Hematopoietic multipotent progenitor cell treated with erythropoietin and hydrocortisone succinate and interleukin-3 and kit ligand, for 4 days (in vitro differentiated cells): ENCODE measurements at regions not wholly inside any gene's neighbourhood (a gene's known extent, or its start where the extent isn't known, plus 50 kb on each side); places are given as distances from the start of the nearest gene placed in this dataset.
"Not testable (repeated sequence)": the region's sequence is repeated elsewhere in the genome, so short reads cannot be mapped to it uniquely, and the experiment has no call there.

Experiments
- DNase-seq: peaks from one replicate; pipeline ENCODE4 v3.0.0-alpha.2; 2015

DNA sequence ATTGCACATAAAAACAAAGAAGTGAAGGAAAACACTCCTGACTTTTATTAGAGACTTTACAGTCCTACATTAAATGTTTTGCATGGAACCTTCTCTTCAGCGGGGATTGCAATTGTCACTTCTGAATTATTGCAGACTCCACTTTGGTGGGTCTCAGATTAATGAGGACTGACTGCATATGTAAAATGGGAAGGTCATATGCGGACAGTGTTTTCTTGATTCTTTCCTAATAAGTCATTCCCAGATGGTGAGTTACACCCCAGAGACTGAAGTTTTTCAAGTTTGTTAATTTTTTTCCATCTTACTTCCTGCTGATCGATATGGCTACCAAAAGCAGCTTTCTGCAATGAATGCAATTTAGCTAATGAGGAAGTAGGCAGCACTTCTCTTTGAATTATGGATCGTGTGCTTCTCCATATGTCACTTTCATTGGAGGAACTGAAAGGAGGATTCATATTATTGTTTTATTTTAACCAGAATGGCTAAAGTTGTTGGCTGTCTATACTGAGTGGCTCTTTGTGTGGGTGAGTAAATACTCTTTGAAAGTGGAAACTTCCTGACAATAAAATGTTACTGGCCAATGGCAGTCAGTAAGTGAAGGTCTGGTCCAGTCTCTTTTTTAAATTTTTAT lies 119.3 kb upstream of the CLNK start:
- DNase-seq, result no peak

DNA sequence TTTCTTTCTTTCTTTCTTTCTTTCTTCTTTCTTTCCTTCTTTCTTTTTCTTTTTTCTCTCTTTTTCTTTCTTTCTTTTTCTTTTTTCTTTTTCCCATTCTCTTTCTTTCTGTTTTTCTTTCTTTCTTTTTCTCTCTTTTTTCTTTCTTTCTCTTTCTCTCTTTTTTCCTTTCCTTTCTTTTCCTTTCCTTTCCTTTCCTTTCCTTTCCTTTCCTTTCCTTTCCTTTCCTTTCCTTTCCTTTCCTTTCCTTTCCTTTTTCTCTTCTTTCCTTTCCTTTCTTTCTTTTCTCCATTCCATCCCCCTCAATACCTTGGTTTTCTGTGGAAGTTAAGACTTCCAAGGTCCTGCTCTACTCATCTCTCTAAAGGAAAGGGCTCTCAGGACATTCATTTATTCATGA lies 102.8 kb upstream of the CLNK start:
- DNase-seq, result no peak

DNA sequence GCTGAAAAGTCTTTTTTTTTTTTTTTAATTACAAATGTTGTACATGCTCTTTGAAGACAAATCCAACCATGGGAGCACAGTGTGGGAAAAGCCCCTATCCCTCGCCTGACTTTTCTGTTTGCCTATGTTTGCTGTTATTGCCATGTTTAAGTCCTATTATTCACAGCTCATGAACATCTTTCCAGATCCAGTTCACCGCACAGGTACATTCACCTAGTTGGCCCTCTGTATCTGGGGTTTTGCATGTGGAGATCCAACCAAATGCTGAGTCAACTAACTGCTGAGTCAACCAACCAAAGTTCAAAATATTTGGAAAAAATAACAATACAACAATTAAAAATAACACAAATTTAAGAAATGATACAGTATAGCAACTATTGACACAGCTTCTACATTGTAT lies 100.1 kb upstream of the CLNK start:
- no peak for DNase-seq

DNA sequence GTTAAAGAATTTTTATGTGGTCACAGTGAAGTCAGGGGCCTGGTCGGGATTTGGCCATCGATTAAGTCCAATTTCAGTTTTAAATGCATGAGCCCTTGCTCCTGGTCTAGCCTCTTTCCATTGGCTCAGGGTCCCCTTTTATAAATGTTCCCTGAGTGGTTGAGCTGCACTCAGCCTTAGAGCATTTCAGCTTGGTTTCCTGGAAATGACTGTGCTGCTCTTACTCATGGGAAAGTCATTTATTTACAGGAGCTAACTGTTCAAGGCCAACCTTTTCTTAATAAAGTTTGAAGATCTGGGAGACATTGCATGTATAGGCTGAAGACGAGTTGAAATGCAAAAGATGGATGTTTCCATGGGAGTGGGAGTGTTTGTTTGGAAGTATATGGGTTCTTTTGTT lies 98.8 kb upstream of the CLNK start:
- DNase-seq, result no peak

DNA sequence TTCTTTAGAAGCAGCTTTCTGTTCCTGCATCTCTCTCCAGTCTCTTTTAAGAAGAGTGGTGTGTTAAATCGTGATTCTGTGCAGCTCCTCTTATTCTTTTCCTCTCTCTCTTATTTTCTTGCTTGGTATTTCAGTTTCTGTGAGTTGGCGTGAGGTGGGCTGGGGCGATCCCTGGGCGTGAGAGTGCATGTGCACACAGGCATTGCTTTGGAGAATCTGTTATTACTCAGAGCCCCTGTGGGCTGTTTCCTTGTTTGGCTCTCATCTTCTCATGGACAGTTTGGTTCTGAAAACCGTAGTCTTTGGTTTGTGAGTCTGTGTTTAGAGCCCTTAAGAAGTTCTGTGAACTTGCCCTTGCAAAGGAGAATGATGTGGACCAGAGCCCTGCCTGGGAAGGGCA lies 97.2 kb upstream of the CLNK start:
- no peak for DNase-seq

DNA sequence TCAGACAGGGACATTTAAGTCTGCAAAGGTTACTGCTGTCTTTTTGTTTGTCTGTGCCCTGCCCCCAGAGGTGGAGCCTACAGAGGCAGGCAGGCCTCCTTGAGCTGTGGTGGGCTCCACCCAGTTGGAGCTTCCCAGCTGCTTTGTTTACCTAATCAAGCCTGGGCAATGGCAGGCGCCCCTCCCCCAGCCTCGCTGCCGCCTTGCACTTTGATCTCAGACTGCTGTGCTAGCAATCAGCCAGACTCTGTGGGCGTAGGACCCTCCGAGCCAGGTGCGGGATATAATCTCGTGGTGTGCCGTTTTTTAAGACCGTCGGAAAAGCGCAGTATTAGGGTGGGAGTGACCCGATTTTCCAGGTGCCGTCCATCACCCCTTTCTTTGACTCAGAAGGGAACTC lies 96.2 kb upstream of the CLNK start:
- DNase-seq, result not testable (repeated sequence)

DNA sequence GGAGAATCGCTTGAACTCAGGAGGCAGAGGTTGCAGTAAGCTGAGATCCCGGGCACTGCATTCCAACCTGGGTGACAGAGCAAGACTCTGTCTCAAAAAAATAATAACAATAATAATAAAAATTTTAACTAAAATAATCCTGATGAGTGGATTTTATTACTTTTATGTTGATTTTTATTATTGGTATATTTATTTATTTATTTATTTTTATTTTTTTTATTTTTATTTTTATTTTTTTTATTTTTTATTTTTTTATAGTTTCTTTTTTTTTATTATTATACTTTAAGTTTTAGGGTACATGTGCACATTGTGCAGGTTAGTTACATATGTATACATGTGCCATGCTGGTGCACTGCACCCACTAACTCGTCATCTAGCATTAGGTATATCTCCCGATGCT lies 90.6 kb upstream of the CLNK start:
- DNase-seq, result not testable (repeated sequence)

DNA sequence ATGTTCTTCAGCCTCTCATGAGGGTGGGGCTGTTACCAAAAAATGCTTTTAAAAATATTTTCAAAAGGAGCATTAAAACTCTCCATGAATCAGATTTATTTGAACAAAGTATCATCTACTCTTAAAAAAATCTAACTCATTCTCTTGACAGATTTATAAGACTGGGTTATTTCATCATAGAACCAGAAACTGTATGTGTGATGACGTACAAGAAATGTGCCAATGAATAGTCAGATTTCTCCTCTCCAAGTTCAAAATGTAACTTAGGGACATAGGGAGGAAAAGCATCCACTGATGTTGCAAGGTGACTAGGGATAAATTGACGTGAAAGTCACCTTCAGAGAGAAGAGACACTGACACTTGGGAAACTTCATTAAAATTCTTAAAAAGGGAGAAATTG lies 89.1 kb upstream of the CLNK start:
- no peak for DNase-seq

DNA sequence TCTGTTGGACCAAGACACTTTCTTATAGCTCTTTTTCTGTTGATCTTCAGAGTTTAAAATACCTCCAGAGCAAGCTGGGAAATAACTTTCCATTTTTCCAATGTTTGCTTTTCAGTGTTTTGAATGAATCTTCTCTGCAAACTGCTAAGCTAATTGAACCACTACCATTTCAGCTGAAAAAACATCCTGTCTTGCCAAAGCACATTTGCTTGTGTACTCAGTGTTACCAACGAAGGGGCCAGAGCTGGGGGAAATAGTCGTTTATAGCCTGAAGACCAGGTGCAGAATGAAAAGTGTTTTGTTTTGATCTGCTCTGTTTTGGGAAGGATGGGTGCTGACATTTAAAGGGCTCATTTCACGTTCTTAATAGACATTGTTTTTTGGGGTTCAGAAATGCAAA lies 88.4 kb upstream of the CLNK start:
- no peak for DNase-seq

DNA sequence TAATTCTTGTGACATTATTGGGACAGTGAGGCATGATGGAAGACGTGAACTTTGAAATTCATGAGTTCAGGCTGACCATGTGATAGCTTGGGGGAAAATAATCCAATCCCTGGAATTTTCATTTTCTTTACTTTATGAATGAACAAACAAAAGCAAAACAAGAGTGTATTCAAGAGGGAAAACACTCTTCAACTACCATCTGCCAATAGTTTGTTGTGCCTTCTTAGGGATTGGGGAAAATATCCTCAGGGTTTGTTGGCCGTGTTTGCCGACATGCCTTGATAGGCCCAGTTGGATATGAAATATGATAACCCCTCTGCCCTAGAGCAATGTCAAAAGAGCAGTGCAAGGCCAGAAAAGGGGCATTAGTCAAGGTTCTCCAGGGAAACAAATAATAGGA lies 80.8 kb upstream of the CLNK start:
- DNase-seq, result no peak

DNA sequence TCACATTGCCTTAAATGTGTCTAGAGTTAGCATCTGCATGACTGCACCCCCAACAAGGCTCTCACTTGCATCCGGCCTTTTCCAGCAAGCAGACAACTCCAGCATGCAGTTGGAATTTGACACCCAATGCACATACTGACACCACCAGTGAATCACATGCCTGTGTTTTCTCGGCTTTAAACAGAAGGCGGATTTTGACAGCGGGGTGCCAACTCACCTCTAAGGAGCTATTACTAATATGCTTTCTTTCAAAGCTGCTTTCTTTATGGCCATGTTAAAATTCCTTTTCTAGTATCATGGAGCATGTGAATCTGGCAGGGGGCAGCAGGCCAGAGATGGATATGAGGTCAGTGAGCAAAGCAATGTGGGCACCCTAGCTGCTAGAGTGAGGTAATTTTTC lies 78.0 kb upstream of the CLNK start:
- no peak for DNase-seq

DNA sequence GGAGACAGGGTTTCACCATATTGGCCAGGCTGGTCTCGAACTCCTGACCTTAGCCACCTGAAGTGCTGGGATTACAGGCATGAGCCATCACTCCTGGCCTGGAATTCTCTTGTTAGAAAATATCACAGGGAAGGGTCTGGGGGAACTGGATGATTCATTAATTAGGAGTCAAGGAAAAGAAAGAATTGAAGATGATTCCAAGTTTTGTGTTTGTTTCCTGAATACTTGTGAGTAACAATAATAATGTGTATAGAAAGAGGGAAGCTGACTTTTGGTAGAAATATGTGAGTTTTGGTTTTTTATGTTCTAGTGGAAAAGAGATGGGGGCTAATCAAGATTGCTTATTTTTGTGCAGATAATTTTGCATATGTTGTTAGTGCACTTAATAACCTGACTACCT lies 77.3 kb upstream of the CLNK start:
- no peak for DNase-seq

DNA sequence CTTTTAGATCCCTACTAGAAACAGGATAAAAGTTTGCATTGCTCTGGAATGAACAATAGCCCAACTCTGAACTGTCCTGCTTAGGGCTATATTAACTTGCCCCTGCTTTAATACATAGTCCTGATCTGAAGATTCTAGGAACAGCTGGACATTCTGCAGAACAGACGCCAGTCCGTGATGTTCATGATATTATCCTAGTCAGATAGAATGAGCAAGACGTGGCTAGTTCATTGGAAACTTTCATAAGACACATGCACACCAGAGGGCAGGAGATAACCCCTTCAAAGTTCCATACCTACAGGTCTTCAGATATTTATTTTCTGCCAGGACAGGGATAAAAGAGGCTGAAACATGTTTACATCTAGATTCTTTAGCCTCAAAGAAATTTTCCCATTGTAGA lies 75.5 kb upstream of the CLNK start:
- DNase-seq, result no peak

DNA sequence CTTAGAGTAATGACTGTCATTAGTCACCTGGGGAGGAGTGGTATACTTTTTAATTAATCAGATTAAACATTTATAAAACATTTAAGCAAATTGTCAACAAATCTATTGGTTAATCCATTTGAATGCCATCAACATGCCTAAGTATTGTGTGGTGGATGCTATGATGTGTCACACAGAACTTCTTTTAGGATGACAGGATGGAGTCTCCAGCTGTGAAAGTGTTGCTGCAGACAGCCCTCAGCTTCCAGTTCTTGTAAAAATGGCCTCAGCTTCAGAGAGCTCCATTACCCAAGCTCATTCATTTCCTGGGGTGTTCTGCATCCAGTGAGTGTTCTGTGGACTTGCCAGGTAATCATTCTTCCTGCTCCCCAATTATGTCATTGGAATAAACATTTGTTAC lies 74.3 kb upstream of the CLNK start:
- DNase-seq, result no peak

DNA sequence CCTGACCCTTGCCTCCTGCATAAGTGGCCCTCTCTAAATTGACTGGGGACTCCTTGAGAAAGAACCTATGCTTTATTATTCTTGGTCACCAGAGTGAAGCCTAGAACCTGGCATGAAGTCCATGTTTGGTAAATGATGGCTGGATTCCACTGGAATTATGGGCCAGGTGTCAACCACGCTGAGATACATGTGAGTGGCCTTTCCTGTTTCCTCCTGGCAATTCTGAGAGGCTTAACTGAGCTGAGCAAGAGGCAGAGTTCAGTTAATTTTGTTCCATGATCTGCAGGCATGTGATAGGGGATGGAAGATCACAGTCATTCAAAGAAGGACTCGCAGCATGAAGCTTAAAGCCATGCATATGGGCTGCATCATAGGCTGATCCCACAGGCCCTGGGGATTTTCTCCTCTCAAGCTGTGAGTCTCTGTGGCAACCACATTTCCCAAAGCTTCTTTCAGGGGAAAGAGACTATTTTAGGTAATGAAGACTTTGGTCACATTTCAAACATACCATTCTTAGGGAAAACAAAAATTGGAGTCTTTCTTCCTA lies 69.4 kb upstream of the CLNK start:
- DNase-seq, result no peak

DNA sequence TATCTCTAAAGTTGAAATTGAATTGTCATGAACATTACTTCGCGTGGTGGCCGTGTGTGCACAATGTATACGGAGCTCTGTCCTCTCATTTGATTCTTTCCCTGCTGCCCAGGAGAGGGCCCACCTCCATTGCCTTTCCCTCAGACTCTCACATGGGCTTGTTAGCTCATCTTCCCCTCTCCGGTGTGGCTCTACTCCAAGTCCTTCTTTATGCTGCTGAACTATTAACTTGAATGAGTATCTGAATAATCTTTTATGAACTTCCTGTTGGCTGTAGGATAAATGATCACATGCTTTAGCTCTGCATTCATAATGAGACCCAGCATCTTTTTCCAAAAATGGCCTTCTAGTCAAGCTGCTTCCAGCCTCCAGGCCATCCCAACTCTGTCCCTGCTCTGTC lies 68.8 kb upstream of the CLNK start:
- DNase-seq, result no peak

DNA sequence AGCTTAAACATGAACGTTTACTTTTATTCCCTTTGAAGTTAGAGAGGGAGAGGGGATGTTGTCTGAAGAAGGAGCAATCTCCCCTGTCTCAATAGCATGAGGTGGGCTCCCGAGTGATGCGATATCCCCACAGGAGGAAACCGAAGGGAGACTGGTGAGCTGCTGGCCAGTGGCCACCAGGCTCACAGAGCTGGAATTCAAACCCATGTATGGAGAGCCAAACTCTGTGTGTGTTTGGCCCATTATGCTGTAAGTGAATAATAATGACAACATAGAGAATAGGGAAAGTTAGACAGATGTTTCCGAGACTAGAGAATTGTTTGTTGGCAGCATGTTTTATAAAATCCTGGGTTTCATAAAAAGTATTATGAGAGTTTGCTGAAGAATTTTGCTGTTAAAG lies 66.1 kb upstream of the CLNK start:
- no peak for DNase-seq

DNA sequence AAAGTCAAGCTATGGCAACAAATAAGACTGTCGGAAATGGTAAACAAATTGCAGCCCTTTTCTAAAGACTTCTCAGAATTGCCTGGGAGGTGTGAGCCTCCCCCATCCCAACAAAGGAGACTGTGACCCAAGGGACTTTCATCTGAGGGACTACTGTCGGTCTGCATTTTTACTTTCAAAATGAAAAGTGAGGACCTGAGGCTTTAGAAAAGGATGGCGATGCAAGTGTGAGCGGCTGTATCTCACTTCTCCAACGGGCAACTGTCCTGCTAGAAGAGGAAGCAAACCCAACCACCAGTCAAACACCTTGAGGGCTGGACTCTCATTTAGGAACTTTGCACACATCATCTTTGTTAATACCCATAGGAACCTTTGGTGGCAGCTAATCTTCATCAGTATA lies 62.6 kb upstream of the CLNK start:
- no peak for DNase-seq

DNA sequence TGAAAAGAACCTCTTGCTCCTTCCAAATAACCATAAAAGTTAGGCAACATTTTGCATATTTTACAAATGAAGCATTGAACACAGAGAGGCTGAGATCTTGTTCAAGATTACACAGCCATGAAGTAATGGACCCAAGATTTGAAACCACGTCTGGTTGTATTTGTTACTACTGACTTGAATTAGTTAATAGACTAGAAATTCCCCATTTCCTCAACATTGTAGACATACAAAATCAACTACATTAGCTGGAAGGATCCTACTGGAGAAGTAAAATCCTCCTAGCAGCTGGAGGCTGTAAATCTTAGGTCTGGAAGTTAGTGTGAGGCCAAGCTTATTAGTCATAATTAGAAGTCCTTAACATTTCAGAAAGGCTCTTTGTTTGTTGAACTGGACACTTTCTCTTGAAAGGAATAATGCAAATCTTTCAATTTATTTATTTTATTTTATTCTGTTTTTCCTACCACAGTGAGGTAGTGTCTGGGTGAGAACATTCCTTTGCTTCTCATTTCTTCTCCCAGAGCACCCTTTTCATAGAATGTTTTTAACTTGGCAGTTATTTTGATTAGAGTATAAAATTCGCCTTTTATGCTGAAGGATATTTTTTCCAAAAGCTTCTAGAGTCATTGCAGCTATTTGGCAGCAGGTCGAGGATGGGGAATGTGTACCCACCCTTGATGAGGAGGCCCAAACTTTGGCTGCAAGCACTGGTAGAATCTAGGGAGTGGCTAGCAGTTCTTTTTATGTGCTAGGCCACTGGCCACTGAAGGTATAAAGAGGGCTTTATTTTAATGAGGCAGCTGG lies 62.0 kb upstream of the CLNK start:
- DNase-seq, result no peak

DNA sequence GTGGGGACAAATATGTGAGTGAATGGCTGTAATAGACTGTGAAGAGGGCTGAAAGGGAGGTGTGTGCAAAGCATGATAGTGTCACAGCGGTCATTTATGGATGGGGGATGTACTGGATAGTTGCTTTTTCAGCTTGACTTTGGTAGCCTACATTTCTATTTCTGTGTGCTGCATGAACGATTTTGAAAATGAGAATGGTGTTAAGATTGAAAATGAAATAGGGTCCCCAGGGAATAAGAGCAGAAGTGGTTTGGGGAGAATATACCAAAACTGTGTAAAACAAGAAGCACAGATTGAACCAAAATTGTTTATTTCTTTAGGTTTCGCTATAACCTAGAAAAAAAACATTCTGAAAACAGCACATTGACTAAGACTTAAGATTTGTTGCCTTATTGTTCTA lies 58.8 kb upstream of the CLNK start:
- no peak for DNase-seq

DNA sequence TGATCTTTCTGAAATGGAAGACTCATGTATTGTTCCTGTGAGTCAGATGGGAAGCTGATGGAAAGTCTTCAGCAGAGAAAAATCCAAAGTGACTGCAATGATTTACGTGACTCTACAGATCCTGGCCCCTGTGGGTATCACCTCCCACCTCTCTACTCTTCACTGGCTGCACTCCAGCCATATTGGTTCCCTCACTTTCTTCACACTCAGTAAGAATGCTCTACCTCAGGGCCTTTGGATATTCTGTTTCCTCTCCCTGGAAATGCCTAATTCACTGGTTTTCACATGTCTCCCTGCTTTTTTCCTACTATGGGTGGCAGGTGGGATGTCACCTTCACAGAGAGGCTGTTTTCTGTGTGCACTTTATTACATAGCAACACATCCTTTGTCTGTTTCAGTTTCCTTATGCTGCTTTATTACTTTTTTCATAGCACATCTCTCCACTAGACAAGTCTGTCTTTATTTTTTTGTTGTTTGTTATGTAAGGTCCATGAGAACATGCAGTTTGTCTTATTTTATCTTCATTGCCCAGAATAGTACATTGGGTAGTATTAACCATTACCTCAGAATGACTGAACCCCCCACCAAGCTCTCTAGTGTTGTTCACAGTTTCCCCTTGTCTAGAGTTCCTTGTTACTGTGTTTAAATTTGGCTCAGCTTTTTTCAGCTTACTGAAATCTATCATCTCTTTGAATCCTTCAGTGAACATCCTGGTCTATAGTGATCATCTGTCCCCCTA lies 57.6 kb upstream of the CLNK start:
- no peak for DNase-seq

DNA sequence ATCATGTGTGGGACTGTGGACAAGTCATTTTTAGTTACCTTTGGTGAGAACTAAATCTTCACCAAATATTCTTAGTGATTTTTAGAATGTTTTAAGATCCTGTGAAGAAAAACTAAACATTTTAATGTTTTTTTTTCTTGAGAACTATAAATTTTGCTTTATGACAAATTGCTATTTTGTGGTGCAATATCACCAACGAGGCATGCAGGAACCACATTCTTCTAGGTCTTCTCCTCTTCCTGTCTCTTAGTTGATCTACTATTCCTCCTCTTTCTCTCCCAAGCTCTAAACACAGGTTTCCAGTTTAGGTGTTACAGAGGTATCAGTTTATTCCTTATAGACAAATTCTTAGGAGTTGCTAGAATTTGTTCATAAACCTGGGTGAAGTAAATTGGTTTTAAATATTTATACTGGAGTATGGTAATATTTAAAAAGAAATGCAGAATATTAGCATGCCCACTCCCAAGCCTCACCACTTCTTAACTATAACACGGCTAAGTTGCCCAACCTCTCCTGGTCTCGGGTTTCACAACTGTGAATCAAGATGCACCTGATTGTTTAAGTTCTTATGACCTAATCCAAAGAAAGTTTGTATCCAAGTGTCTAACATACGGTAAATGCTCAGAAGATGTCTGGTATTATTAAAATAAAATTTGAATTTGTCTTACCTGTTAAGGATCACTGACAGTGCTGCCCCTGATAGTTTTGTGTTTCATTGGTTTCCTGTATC lies 56.5 kb upstream of the CLNK start:
- DNase-seq, result no peak

DNA sequence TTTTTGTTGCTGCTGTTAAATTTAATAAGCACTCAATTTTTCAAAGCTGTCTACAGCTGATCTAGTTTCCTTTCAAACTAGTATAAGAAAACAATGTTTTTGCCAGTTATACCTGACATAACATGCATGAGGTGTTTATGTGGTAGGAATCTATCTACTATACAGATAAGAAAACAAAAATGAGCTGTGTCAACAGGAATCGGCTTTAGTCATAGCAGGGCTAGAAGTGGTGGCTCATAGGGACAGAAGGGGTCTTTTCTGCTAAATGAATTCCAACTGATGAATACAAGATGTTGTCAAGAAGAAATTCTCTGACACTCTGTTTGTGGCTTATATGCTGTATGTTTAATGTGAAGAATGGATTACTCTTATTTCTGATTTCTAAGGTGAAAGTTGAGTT lies 55.7 kb upstream of the CLNK start:
- DNase-seq, result no peak
